ENCODE measurements at regions not wholly inside any gene's neighbourhood (a gene's known extent, or its start where the extent isn't known, plus 50 kb on each side); places are given as distances from the start of the nearest gene placed in this dataset.

- no peak overlapping the region for H3K4me3 ChIP-seq (ENCODE audit: low read depth, low read length, poor library complexity, severe bottlenecking)
- no peaks in the 10 kb centered on the region for H3K27me3 ChIP-seq (replicated peaks; ENCODE audit: insufficient read depth, low read depth, low read length, poor library complexity)
- ChIA-PET POLR2A (ENCODE audit: low non-redundant PET) (no interaction called here), CTCF (no interaction called here)
- intact Hi-C loops (cut with micrococcal nuclease; ENCODE audit: unreplicated experiment), result no loop called here
- no TSS peak for BruUV-seq (replicated peaks)
- no peaks in the 10 kb centered on the region for H3K9me3 ChIP-seq (ENCODE audit: low read depth, low read length, poor library complexity, severe bottlenecking)
- no peak for DNase-seq (ENCODE audit: low spot score)
- no peak overlapping the region for H3K27ac ChIP-seq (ENCODE audit: low read depth, low read length, poor library complexity, severe bottlenecking)
- TF ChIP-seq EZH2 (IDR thresholded peaks at IDR 0.05; ENCODE audit: borderline replicate concordance, low read depth, low read length, poor library complexity, severe bottlenecking) (no peak), CTCF (conservative IDR thresholded peaks at IDR 0.05; ENCODE audit: low read depth, low read length) (no peak)
- H3K36me3 ChIP-seq (ENCODE audit: insufficient read depth, low read length, poor library complexity, severe bottlenecking), result no peaks in the 10 kb centered on the region
- no peaks in the 10 kb centered on the region for H3K4me1 ChIP-seq (ENCODE audit: insufficient read depth, low read length, poor library complexity, severe bottlenecking)
Observed at GRCh38 chr11:90775567-90776165, 552.8 kb upstream of the CHORDC1 start.

- Histone ChIP-seq H3K27ac (ENCODE audit: low read depth, low read length, poor library complexity, severe bottlenecking) (no peak overlapping the region), H3K4me3 (ENCODE audit: low read depth, low read length, poor library complexity, severe bottlenecking) (no peak overlapping the region), H3K4me1 (ENCODE audit: insufficient read depth, low read length, poor library complexity, severe bottlenecking) (no peaks in the 10 kb centered on the region), H3K36me3 (ENCODE audit: insufficient read depth, low read length, poor library complexity, severe bottlenecking) (no peaks in the 10 kb centered on the region), H3K9me3 (ENCODE audit: low read depth, low read length, poor library complexity, severe bottlenecking) (no peaks in the 10 kb centered on the region), H3K27me3 (replicated peaks; ENCODE audit: insufficient read depth, low read depth, low read length, poor library complexity) (no peaks in the 10 kb centered on the region)
- ChIA-PET POLR2A (ENCODE audit: low non-redundant PET) (no interaction called here), CTCF (no interaction called here)
- DNase-seq (ENCODE audit: low spot score), result no peak
- TF ChIP-seq EZH2 (IDR thresholded peaks at IDR 0.05; ENCODE audit: borderline replicate concordance, low read depth, low read length, poor library complexity, severe bottlenecking) (no peak), CTCF (conservative IDR thresholded peaks at IDR 0.05; ENCODE audit: low read depth, low read length) (no peak)
- no TSS peak for BruUV-seq (replicated peaks)
- intact Hi-C loops (cut with micrococcal nuclease; ENCODE audit: unreplicated experiment), result no loop called here
Observed at GRCh38 chr11:90774727-90775566, 552.1 kb upstream of the CHORDC1 start.

GRCh38 chr11:90770007-90770406 is 547.2 kb upstream of the CHORDC1 start:
- CTCF ChIA-PET, result no interaction called here
- intact Hi-C loops (cut with micrococcal nuclease; ENCODE audit: unreplicated experiment), result no loop called here

More at GRCh38 chr11:90770007-90770406, 547.2 kb upstream of the CHORDC1 start:
- TF ChIP-seq CTCF (conservative IDR thresholded peaks at IDR 0.05; ENCODE audit: low read depth, low read length) (no peak), EZH2 (IDR thresholded peaks at IDR 0.05; ENCODE audit: borderline replicate concordance, low read depth, low read length, poor library complexity, severe bottlenecking) (no peak)
- POLR2A ChIA-PET (ENCODE audit: low non-redundant PET), result no interaction called here
- no peak for DNase-seq (ENCODE audit: low spot score)
- no peak overlapping the region for H3K4me3 ChIP-seq (ENCODE audit: low read depth, low read length, poor library complexity, severe bottlenecking)
- H3K36me3 ChIP-seq (ENCODE audit: insufficient read depth, low read length, poor library complexity, severe bottlenecking), result no peaks in the 10 kb centered on the region
- H3K4me1 ChIP-seq (ENCODE audit: insufficient read depth, low read length, poor library complexity, severe bottlenecking), result no peaks in the 10 kb centered on the region
- BruUV-seq (replicated peaks), result no TSS peak
- H3K27ac ChIP-seq (ENCODE audit: low read depth, low read length, poor library complexity, severe bottlenecking), result no peak overlapping the region
- no peaks in the 10 kb centered on the region for H3K27me3 ChIP-seq (replicated peaks; ENCODE audit: insufficient read depth, low read depth, low read length, poor library complexity)
- no peaks in the 10 kb centered on the region for H3K9me3 ChIP-seq (ENCODE audit: low read depth, low read length, poor library complexity, severe bottlenecking)
